ENCODE measurements at regions not wholly inside any gene's neighbourhood (a gene's known extent, or its start where the extent isn't known, plus 50 kb on each side); places are given as distances from the start of the nearest gene placed in this dataset.
"Not testable (repeated sequence)": the region's sequence is repeated elsewhere in the genome, so short reads cannot be mapped to it uniquely, and the experiment has no call there.

GRCh38 chr22:11370311-11370710, 4157.7 kb upstream of the OR11H1 start:
- TF ChIP-seq CTCF (conservative IDR thresholded peaks at IDR 0.05; ENCODE audit: low read depth, low read length); EZH2phosphoT487 (IDR thresholded peaks at IDR 0.05; ENCODE audit: borderline replicate concordance, low read length): not testable (repeated sequence)
